ENCODE measurements at regions not wholly inside any gene's neighbourhood (a gene's known extent, or its start where the extent isn't known, plus 50 kb on each side); places are given as distances from the start of the nearest gene placed in this dataset.
"Not testable (repeated sequence)": the region's sequence is repeated elsewhere in the genome, so short reads cannot be mapped to it uniquely, and the experiment has no call there.

- TF ChIP-seq CTCF (IDR thresholded peaks at IDR 0.05; ENCODE audit: low read depth, low read length); EZH2phosphoT487 (IDR thresholded peaks at IDR 0.05; ENCODE audit: low read depth): not testable (repeated sequence)
These were observed 921.8 kb downstream of the MCTP2 start for GRCh38 chr15:95153201-95153600.

Measured in OCI-LY3 (cell line).